ENCODE measurements at regions not wholly inside any gene's neighbourhood (a gene's known extent, or its start where the extent isn't known, plus 50 kb on each side); places are given as distances from the start of the nearest gene placed in this dataset.

DNA sequence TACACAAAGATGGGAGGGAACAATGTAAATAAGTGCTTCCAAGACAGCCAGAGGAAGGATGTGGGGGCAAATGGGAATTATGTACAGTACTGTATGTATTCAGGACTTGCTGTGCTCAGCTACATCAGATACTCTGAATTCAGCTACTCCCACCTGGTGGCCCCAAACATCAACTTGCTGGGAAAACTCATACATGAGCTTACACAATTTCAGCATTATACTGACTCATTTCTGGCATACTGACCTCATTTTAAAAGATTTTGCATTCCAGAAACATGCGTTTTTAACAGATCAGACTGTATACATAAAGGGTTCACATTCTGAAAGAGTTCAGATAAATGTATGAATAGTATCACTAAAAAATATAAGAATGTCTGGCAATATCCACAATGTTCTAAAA, 59.7 kb downstream of the GPX5 start:
- Histone ChIP-seq H3K27ac (no peak overlapping the region), H3K79me2 (ENCODE audit: insufficient read depth) (no peaks in the 10 kb centered on the region), H3F3A (ENCODE audit: insufficient read depth) (peaks cover 14% of the 10 kb centered on the region), H3K4me2 (ENCODE audit: unreplicated experiment) (no peak overlapping the region), H3K4me1 (ENCODE audit: insufficient read depth) (peaks cover 5% of the 10 kb centered on the region; the same call in 1 of the 2 replicates), H3K27me3 (replicated peaks; ENCODE audit: insufficient read depth) (no peaks in the 10 kb centered on the region), H4K20me1 (ENCODE audit: insufficient read depth) (no peaks in the 10 kb centered on the region), H2AFZ (no peak overlapping the region), H3K9ac (no peak overlapping the region), H3K36me3 (ENCODE audit: low read depth) (no peaks in the 10 kb centered on the region), H3K9me3 (ENCODE audit: low read depth) (no peaks in the 10 kb centered on the region), H3K4me3 (no peak overlapping the region), H3K9me2 (ENCODE audit: insufficient read depth) (no peaks in the 10 kb centered on the region)
- WGBS, 2 experiments (ENCODE audit: low coverage in 1 of 2, low lambda C conversion rate in 2 of 2, missing lambda C conversion rate in 2 of 2) = 11 to 22% methylated on average over 1 of the region's 1 CpG
- DNase-seq = peak; percentile 78
- TF ChIP-seq EZH2 (IDR thresholded peaks at IDR 0.05; ENCODE audit: insufficient read depth, poor library complexity, severe bottlenecking) = no peak
- no peak for TF ChIP-seq EZH2phosphoT487 (IDR thresholded peaks at IDR 0.05; ENCODE audit: insufficient read depth, low read depth)
- in situ Hi-C loops (cut with MboI) = no loop called here

- Histone ChIP-seq H3K4me3 (peak overlapping the region; percentile 72; the same call in 1 of the 2 replicates), H3K9ac (no peak overlapping the region), H4K20me1 (ENCODE audit: insufficient read depth) (no peaks in the 10 kb centered on the region), H2AFZ (peak overlapping the region; percentile 93), H3K36me3 (ENCODE audit: low read depth) (no peaks in the 10 kb centered on the region), H3K4me2 (ENCODE audit: unreplicated experiment) (peak overlapping the region; percentile 67), H3K27me3 (replicated peaks; ENCODE audit: insufficient read depth) (no peaks in the 10 kb centered on the region), H3K9me3 (ENCODE audit: low read depth) (no peaks in the 10 kb centered on the region), H3K27ac (no peak overlapping the region), H3F3A (ENCODE audit: insufficient read depth) (peaks cover 21% of the 10 kb centered on the region), H3K9me2 (ENCODE audit: insufficient read depth) (no peaks in the 10 kb centered on the region), H3K4me1 (ENCODE audit: insufficient read depth) (peaks cover 5% of the 10 kb centered on the region; the same call in 1 of the 2 replicates), H3K79me2 (ENCODE audit: insufficient read depth) (no peaks in the 10 kb centered on the region)
- no peak for DNase-seq
- WGBS, 2 experiments (ENCODE audit: low coverage in 1 of 2, low lambda C conversion rate in 2 of 2, missing lambda C conversion rate in 2 of 2) = 90 to 92% methylated on average over 7 of the region's 7 CpGs
- in situ Hi-C loops (cut with MboI) = no loop called here
- TF ChIP-seq EZH2 (IDR thresholded peaks at IDR 0.05; ENCODE audit: insufficient read depth, poor library complexity, severe bottlenecking) (no peak), EZH2phosphoT487 (IDR thresholded peaks at IDR 0.05; ENCODE audit: insufficient read depth, low read depth) (no peak)
Measured at GRCh38 chr6:28586324-28586723, 60.6 kb downstream of the GPX5 start.

DNA sequence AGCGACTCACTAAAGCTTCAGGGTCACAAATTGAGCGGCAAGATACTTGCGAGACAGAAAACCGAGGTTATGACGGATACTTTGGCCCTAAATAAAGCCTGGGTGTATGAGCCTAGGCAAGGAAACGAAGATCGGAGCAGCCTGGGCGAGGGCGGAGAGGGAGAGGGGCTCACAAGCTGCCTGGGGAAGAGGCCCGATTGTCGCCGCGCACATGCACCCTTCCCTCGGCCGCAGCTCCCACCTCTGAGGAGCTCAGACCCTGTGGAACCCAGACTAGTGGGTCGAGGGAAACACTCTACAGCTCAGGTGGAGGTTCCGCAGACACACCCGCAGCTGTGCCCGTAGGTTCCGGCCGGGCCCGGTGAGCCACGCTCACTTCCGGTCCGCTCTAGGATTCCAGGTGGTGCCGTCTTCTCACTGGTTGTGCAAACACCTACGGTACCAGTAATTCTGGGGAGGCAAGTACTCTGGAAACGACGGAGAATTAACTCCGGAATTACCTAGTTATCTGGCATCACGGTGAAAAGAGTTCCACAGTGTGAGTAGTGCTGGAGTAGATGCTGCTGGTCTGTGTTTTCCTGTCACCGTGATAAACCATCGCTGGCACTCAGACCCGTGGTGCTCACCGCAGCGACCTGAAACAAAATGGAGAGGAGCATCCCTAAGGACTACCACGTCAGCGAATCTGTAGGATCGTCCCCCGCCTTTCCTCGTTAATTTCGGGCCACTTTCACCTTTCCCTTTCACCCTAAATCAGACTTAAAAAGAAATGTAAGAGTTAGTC, 61.5 kb downstream of the GPX5 start:
- Histone ChIP-seq H3K9me3 (ENCODE audit: low read depth) (no peaks in the 10 kb centered on the region), H3F3A (ENCODE audit: insufficient read depth) (peaks cover 21% of the 10 kb centered on the region), H4K20me1 (ENCODE audit: insufficient read depth) (no peaks in the 10 kb centered on the region), H3K9ac (peak overlapping the region; percentile 53), H3K36me3 (ENCODE audit: low read depth) (no peaks in the 10 kb centered on the region), H3K4me1 (ENCODE audit: insufficient read depth) (peaks cover 5% of the 10 kb centered on the region; the same call in 1 of the 2 replicates), H3K9me2 (ENCODE audit: insufficient read depth) (no peaks in the 10 kb centered on the region), H3K79me2 (ENCODE audit: insufficient read depth) (no peaks in the 10 kb centered on the region), H3K27me3 (replicated peaks; ENCODE audit: insufficient read depth) (0 out of 2 replicates have a peak, but pooled peaks cover 3% of the 10 kb centered on the region), H2AFZ (peak overlapping the region; percentile 93), H3K4me2 (ENCODE audit: unreplicated experiment) (peak overlapping the region; percentile 67), H3K4me3 (peak overlapping the region; percentile 72), H3K27ac (no peak overlapping the region)
- TF ChIP-seq EZH2 (IDR thresholded peaks at IDR 0.05; ENCODE audit: insufficient read depth, poor library complexity, severe bottlenecking) (no peak), EZH2phosphoT487 (IDR thresholded peaks at IDR 0.05; ENCODE audit: insufficient read depth, low read depth) (no peak)
- in situ Hi-C loops (cut with MboI) = no loop called here
- 4 to 6% methylated on average over 42 of the region's 42 CpGs for WGBS, 2 experiments (ENCODE audit: low coverage in 1 of 2, low lambda C conversion rate in 2 of 2, missing lambda C conversion rate in 2 of 2)
- DNase-seq = peak; percentile 48

DNA sequence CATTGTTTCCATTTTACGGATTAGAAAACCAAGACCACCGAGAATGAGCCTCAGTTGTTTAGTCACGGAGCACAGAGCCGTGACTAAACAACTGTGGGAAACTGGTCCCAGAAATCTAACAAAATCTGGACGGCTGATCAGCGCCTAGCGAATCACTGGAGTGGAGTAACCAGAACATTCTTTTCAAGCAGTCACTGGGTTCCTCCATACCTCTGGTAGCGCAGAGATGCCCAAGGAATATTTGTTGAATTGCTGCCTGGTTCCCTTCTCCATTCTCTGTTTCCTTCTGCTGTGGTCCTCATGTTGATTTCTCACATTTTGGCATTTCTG, 62.0 kb downstream of the GPX5 start:
- peak overlapping the region; percentile 53 for H3K9ac ChIP-seq
- in situ Hi-C loops (cut with MboI) = no loop called here

More for the DNA sequence above, 62.0 kb downstream of the GPX5 start:
- H3K4me2 ChIP-seq (ENCODE audit: unreplicated experiment) = peak overlapping the region; percentile 67
- 26 to 29% methylated on average over 8 of the region's 8 CpGs for WGBS, 2 experiments (ENCODE audit: low coverage in 1 of 2, low lambda C conversion rate in 2 of 2, missing lambda C conversion rate in 2 of 2)
- no peaks in the 10 kb centered on the region for H3K9me2 ChIP-seq (ENCODE audit: insufficient read depth)
- H3K4me3 ChIP-seq = peak overlapping the region; percentile 72
- H2AFZ ChIP-seq = peak overlapping the region; percentile 93
- no peaks in the 10 kb centered on the region for H3K79me2 ChIP-seq (ENCODE audit: insufficient read depth)
- DNase-seq = peak; percentile 56
- H3K4me1 ChIP-seq (ENCODE audit: insufficient read depth) = peaks cover 5% of the 10 kb centered on the region; the same call in 1 of the 2 replicates
- H3K9me3 ChIP-seq (ENCODE audit: low read depth) = no peaks in the 10 kb centered on the region
- peaks cover 21% of the 10 kb centered on the region for H3F3A ChIP-seq (ENCODE audit: insufficient read depth)
- no peaks in the 10 kb centered on the region for H3K36me3 ChIP-seq (ENCODE audit: low read depth)
- H3K27me3 ChIP-seq (replicated peaks; ENCODE audit: insufficient read depth) = 0 out of 2 replicates have a peak, but pooled peaks cover 3% of the 10 kb centered on the region
- no peak for TF ChIP-seq EZH2 (IDR thresholded peaks at IDR 0.05; ENCODE audit: insufficient read depth, poor library complexity, severe bottlenecking)
- no peak for TF ChIP-seq EZH2phosphoT487 (IDR thresholded peaks at IDR 0.05; ENCODE audit: insufficient read depth, low read depth)
- H4K20me1 ChIP-seq (ENCODE audit: insufficient read depth) = no peaks in the 10 kb centered on the region
- H3K27ac ChIP-seq = no peak overlapping the region

Measured in GM23248 (cell line).